Lung (tissue), 11 donors: ENCODE measurements at regions not wholly inside any gene's neighbourhood (a gene's known extent, or its start where the extent isn't known, plus 50 kb on each side); places are given as distances from the start of the nearest gene placed in this dataset.

Source experiments
- ATAC-seq: fragments of 200-7000 bp; cut with Tn5 transposase; one replicate; pipeline ENCODE4 v1.9.1; 2020; ENCODE audit warnings: moderate number of reproducible peaks; ENCODE audit not compliant: insufficient read depth, low FRiP score
- DNase-seq, 3 donors: peaks; one replicate each; pipeline ENCODE4 v3.0.0-alpha.2; 2013 to 2017
- H3K27ac ChIP-seq, 2 donors: one replicate each; pipeline ENCODE4 v1.5.1; 2013; ENCODE audit warnings: mild to moderate bottlenecking in 2 of 2, moderate library complexity in 2 of 2, control low read depth in 1 of 2, inconsistent platforms in 1 of 2, low read depth in 1 of 2, low read length in 1 of 2
- H3K27me3 ChIP-seq, 3 donors: one replicate each; pipeline ENCODE4 v1.5.1; 2013; ENCODE audit warnings: low read length in 2 of 3; ENCODE audit not compliant: control insufficient read depth in 3 of 3, insufficient read depth in 3 of 3
- H3K36me3 ChIP-seq, 4 donors: one replicate each; pipeline ENCODE4 v1.5.1; 2013; ENCODE audit warnings: low read length in 4 of 4, mild to moderate bottlenecking in 1 of 4, moderate library complexity in 1 of 4; ENCODE audit not compliant: control insufficient read depth in 4 of 4, insufficient read depth in 4 of 4
- H3K4me1 ChIP-seq, 5 donors: one replicate each; pipeline ENCODE4 v1.5.1; 2013; ENCODE audit warnings: low read length in 5 of 5, mild to moderate bottlenecking in 2 of 5, moderate library complexity in 1 of 5; ENCODE audit not compliant: control insufficient read depth in 5 of 5, insufficient read depth in 5 of 5
- H3K4me3 ChIP-seq: one replicate; pipeline ENCODE4 v1.5.1; 2013; ENCODE audit warnings: mild to moderate bottlenecking, control low read depth, moderate library complexity
- H3K9ac ChIP-seq, 2 donors: one replicate each; pipeline ENCODE4 v1.5.1; 2013; ENCODE audit warnings: low read length in 2 of 2, control low read depth in 1 of 2; ENCODE audit not compliant: insufficient read depth in 1 of 2
- H3K9me3 ChIP-seq, 4 donors: one replicate each; pipeline ENCODE4 v1.5.1; 2013; ENCODE audit warnings: low read length in 3 of 4, mild to moderate bottlenecking in 1 of 4, moderate library complexity in 1 of 4; ENCODE audit not compliant: control insufficient read depth in 4 of 4, insufficient read depth in 3 of 4
- WGBS, 2 donors: extraction: QIAGEN DNeasy Blood & Tissue Kit; methylation state at CpG; one replicate each; pipeline ENCODE4 v1.1.7; 2013; 5-methylcytosine and 5-hydroxymethylcytosine counted together
- TF ChIP-seq, protein P1 (sequence below): IDR thresholded peaks from 2 replicates; pipeline ENCODE4 v1.5.1; 2012; ENCODE audit warnings: mild to moderate bottlenecking; ENCODE audit errors: control extremely low read depth, extremely low read depth
- donor health status: control.
- donor health status: control.
- donor health status: Bipolar disorder and iron deficiency.
- donor health status: healthy.
- donor health status: DM: yes; HTN: yes; CAD: no.

DNA sequence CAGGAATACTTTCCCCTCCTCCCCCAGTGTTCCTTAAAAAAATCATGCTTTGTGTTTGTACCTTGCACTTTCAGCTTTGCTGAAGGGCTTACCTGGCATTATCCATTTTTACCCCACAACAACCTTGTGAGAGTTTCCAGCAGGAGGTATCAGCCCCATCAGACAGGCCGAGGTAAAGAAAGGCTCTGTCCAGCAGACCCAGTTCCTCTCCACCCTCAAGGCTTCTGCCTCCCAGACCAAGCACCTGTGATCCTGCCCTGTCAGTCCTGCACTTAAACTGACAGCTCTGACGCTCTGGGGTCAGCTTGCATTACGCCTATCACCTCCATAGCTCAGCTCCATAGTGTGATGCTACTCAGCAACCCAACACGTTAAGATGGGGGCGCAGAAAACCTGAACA lies 803.1 kb downstream of the UQCRFS1 start:
- TF ChIP-seq, protein P1, sequence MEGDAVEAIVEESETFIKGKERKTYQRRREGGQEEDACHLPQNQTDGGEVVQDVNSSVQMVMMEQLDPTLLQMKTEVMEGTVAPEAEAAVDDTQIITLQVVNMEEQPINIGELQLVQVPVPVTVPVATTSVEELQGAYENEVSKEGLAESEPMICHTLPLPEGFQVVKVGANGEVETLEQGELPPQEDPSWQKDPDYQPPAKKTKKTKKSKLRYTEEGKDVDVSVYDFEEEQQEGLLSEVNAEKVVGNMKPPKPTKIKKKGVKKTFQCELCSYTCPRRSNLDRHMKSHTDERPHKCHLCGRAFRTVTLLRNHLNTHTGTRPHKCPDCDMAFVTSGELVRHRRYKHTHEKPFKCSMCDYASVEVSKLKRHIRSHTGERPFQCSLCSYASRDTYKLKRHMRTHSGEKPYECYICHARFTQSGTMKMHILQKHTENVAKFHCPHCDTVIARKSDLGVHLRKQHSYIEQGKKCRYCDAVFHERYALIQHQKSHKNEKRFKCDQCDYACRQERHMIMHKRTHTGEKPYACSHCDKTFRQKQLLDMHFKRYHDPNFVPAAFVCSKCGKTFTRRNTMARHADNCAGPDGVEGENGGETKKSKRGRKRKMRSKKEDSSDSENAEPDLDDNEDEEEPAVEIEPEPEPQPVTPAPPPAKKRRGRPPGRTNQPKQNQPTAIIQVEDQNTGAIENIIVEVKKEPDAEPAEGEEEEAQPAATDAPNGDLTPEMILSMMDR: no peak
- Histone ChIP-seq H3K9ac (no peak overlapping the region), H3K27ac (no peak overlapping the region), H3K4me1 (peaks cover 0 to 2% (median 0%) of the 10 kb centered on the region in 5 donors), H3K27me3 (peaks cover 0 to 20% (median 4%) of the 10 kb centered on the region in 3 donors), H3K9me3 (no peaks in the 10 kb centered on the region), H3K4me3 (no peak overlapping the region), H3K36me3 (no peaks in the 10 kb centered on the region)
- WGBS, 2 donors: 69 to 78% methylated on average over 5 of the region's 5 CpGs
- no peak for DNase-seq
- no peak for ATAC-seq

DNA sequence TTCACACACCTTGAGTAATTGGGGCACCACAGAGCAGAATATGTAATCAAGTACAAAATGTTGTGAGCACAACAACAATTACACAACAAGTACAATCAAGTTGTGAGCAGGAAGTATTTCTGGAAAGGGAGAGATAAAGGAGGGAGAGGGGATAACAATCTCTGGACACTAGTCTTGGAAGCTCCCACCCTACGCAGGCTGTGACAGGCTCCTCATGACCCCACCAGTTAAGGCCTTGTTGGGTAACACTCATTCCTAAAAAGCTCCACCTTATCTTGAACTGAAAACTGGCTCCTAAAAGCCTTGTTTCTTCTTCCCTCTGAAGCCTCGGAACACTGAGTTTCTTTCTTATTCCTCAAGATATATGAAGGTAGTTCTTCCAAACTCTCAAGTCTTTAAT lies 806.0 kb downstream of the UQCRFS1 start:
- Histone ChIP-seq H3K36me3 (no peaks in the 10 kb centered on the region), H3K9ac (no peak overlapping the region), H3K27me3 (peaks cover 0 to 30% (median 12%) of the 10 kb centered on the region in 3 donors), H3K9me3 (peaks cover 0 to 2% (median 0%) of the 10 kb centered on the region in 4 donors), H3K27ac (no peak overlapping the region), H3K4me1 (peaks cover 0 to 2% (median 0%) of the 10 kb centered on the region in 5 donors), H3K4me3 (no peak overlapping the region)
- 60 to 85% methylated on average over 2 of the region's 2 CpGs for WGBS, 2 donors
- TF ChIP-seq, protein P1: no peak
- ATAC-seq (no peak), DNase-seq (no peak)

DNA sequence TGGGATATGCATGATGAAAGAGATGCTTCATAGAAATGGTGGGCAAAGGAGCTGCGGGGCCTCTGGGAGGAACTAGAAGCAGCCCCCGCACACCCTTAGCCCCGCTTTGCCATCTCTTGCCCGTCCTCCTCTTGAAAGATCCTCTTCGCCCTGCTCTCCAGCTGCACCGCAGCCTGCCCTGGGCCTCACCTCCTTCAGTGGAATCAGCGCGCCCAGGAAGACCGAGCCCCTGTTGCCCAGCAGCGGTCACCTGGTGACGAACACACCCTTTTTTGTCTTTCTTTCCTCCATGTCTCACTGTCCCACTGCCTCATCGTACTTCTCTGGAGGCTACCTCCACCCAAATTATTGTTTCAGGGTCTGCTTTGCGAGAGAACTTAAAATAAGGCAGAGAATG lies 807.6 kb downstream of the UQCRFS1 start:
- Histone ChIP-seq H3K27me3 (peaks cover 0 to 39% (median 12%) of the 10 kb centered on the region in 3 donors), H3K27ac (no peak overlapping the region), H3K4me3 (no peak overlapping the region), H3K36me3 (no peaks in the 10 kb centered on the region), H3K9me3 (peaks cover 0 to 2% (median 0%) of the 10 kb centered on the region in 4 donors), H3K4me1 (peaks cover 0 to 2% (median 0%) of the 10 kb centered on the region in 5 donors), H3K9ac (no peak overlapping the region)
- WGBS, 2 donors: 61 to 86% methylated on average over 13 of the region's 13 CpGs
- no peak for ATAC-seq
- TF ChIP-seq, protein P1: no peak
- DNase-seq: no peak

DNA sequence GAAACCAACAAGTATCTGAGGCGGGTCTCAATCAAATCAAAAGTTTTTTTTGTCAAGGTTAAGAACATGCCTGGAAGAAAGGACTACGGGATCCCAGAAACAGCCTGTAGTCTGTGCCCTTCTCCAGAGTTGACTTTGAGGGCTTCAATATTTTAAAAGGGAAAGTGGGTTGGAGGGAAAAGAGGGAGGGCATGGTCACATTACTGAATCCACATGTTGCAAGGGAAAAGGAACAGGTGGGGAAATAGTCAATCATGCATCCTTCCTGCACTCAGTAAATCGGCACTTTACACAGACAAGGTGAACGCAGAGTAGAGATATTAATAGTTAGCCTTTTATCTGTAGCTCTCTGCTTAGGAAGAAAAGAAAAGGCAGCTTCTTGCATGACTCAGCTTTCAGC lies 808.5 kb downstream of the UQCRFS1 start:
- H3K4me3 ChIP-seq: no peak overlapping the region
- H3K9me3 ChIP-seq: peaks cover 0 to 2% (median under 1%) of the 10 kb centered on the region in 4 donors
- peaks cover 0 to 2% (median 0%) of the 10 kb centered on the region in 5 donors for H3K4me1 ChIP-seq
- H3K27me3 ChIP-seq: peaks cover 0 to 39% (median 12%) of the 10 kb centered on the region in 3 donors
- TF ChIP-seq, protein P1: no peak
- H3K9ac ChIP-seq: no peak overlapping the region
- H3K27ac ChIP-seq: no peak overlapping the region
- H3K36me3 ChIP-seq: no peaks in the 10 kb centered on the region
- ATAC-seq: no peak
- DNase-seq: no peak
- WGBS, 2 donors: 58 to 73% methylated on average over 4 of the region's 4 CpGs
